ENCODE measurements at regions not wholly inside any gene's neighbourhood (a gene's known extent, or its start where the extent isn't known, plus 50 kb on each side); places are given as distances from the start of the nearest gene placed in this dataset.

DNA sequence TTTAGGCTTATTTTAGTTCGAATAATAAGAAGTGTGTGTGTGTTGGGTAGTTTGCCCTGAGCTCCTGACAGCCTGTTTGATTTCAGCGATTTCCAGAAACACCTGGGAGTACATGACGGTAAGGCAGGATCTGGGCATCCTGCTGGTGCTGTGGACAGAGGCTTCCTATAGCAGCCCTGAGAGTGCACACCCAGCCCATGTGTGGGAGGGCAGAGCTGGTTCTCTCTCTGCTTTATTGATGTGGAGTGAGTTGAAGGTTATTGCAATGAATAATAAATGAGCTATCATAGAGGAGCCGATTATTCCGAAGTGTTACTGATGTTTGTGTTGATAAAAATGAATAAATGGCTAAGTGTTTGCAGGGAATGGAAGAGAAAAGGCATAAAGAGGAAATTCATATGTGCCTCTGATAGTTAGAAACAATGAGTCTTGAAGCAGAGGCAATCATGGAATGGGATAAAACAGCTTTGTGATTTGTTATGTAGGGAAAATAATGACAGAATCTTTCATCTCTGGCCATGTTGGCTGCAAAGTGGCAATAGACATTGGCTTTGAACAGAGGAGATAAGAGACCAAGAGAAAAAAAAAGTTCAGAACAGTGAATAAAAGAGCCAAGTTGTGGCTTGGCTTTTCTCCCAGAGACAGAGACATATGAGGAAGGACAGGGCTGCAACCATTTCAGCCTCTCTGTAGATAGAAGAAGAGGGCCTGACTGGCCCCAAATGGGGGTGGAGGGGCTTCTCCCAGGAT lies 166.2 kb upstream of the CHD6 start:
- DNase-seq (no peak), ATAC-seq (no peak)
- no peaks in the 10 kb centered on the region for H3K36me3 ChIP-seq (ENCODE audit: control insufficient read depth, insufficient read depth, low read length)
- H3K27me3 ChIP-seq (ENCODE audit: control insufficient read depth, insufficient read depth, low read length), result no peaks in the 10 kb centered on the region
- no peaks in the 10 kb centered on the region for H3K4me1 ChIP-seq (ENCODE audit: control insufficient read depth, insufficient read depth, low read length)
- Mint-ChIP-seq H3K27ac (no peak overlapping the region), H3K4me1 (no peaks in the 10 kb centered on the region), H3K27me3 (ENCODE audit: low read depth in 2 of 2) (peaks cover 3 to 8% of the 10 kb centered on the region in 2 donors), H3K9me3 (peaks cover 0 to 4% of the 10 kb centered on the region in 2 donors), H3K36me3 (no peaks in the 10 kb centered on the region), H3K4me3 (no peak overlapping the region)
- TF ChIP-seq, protein P1, sequence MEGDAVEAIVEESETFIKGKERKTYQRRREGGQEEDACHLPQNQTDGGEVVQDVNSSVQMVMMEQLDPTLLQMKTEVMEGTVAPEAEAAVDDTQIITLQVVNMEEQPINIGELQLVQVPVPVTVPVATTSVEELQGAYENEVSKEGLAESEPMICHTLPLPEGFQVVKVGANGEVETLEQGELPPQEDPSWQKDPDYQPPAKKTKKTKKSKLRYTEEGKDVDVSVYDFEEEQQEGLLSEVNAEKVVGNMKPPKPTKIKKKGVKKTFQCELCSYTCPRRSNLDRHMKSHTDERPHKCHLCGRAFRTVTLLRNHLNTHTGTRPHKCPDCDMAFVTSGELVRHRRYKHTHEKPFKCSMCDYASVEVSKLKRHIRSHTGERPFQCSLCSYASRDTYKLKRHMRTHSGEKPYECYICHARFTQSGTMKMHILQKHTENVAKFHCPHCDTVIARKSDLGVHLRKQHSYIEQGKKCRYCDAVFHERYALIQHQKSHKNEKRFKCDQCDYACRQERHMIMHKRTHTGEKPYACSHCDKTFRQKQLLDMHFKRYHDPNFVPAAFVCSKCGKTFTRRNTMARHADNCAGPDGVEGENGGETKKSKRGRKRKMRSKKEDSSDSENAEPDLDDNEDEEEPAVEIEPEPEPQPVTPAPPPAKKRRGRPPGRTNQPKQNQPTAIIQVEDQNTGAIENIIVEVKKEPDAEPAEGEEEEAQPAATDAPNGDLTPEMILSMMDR (IDR thresholded peaks at IDR 0.05), result no peak
- H3K27ac ChIP-seq (ENCODE audit: low read length), result no peak overlapping the region
- intact Hi-C loops (cut with micrococcal nuclease), result no loop called here
- 62% methylated on average over 5 of the region's 5 CpGs for WGBS (ENCODE audit: insufficient coverage)
- H3K9me3 ChIP-seq (ENCODE audit: control insufficient read depth, insufficient read depth, low read length), result no peaks in the 10 kb centered on the region
- no peak overlapping the region for H3K4me3 ChIP-seq (ENCODE audit: low read length)

DNA sequence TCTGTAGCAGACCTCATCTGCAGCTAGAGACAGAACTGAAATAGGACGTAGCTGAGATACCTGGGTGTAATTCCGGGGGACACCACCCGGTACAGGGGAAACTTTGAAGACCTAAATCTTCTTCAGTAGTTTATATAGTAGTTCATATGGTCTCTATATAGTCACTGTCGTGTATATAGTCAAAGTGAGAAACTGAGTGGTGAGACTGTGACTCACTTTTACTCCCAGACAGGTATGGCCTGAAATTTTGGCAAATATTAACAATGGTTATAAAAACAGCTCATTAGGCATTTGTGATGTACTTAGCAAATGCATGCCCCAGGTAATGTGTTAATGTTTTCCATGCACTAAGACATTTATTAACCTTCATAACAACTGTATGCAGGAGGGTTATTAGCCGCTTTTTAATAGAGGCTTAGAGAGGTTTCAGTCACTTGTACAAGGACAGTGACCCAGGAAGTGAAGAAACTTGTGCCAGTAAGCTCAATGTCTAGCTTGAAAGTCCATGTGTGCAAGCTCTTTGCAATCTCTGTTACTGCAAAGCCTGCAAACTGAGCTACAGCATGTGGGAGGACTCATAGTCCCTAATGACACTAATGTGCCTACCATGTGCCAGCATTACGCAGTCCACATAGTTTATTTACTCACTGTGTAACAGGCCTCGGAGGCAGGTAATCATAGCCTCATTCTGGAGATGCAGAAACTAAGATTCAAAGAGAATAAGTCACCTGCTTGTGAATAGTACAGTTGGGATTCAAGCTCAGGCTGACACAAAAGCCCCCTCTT lies 165.4 kb upstream of the CHD6 start:
- H3K27ac Mint-ChIP-seq, result no peak overlapping the region
- H3K36me3 ChIP-seq (ENCODE audit: control insufficient read depth, insufficient read depth, low read length), result no peaks in the 10 kb centered on the region
- H3K4me1 ChIP-seq (ENCODE audit: control insufficient read depth, insufficient read depth, low read length), result no peaks in the 10 kb centered on the region
- peaks cover 0 to 2% of the 10 kb centered on the region in 2 donors for H3K9me3 Mint-ChIP-seq
- no peaks in the 10 kb centered on the region for H3K27me3 ChIP-seq (ENCODE audit: control insufficient read depth, insufficient read depth, low read length)
- DNase-seq, result no peak
- H3K4me1 Mint-ChIP-seq, result no peaks in the 10 kb centered on the region
- H3K4me3 ChIP-seq (ENCODE audit: low read length), result no peak overlapping the region
- TF ChIP-seq, protein P1 (IDR thresholded peaks at IDR 0.05), result no peak
- H3K4me3 Mint-ChIP-seq, result no peak overlapping the region
- ATAC-seq, result no peak
- H3K36me3 Mint-ChIP-seq, result no peaks in the 10 kb centered on the region
- intact Hi-C loops (cut with micrococcal nuclease), result no loop called here
- H3K27me3 Mint-ChIP-seq (ENCODE audit: low read depth in 2 of 2), result peaks cover 0 to 3% of the 10 kb centered on the region in 2 donors
- WGBS (ENCODE audit: insufficient coverage), result 84% methylated on average over 7 of the region's 7 CpGs
- no peak overlapping the region for H3K27ac ChIP-seq (ENCODE audit: low read length)
- no peaks in the 10 kb centered on the region for H3K9me3 ChIP-seq (ENCODE audit: control insufficient read depth, insufficient read depth, low read length)

DNA sequence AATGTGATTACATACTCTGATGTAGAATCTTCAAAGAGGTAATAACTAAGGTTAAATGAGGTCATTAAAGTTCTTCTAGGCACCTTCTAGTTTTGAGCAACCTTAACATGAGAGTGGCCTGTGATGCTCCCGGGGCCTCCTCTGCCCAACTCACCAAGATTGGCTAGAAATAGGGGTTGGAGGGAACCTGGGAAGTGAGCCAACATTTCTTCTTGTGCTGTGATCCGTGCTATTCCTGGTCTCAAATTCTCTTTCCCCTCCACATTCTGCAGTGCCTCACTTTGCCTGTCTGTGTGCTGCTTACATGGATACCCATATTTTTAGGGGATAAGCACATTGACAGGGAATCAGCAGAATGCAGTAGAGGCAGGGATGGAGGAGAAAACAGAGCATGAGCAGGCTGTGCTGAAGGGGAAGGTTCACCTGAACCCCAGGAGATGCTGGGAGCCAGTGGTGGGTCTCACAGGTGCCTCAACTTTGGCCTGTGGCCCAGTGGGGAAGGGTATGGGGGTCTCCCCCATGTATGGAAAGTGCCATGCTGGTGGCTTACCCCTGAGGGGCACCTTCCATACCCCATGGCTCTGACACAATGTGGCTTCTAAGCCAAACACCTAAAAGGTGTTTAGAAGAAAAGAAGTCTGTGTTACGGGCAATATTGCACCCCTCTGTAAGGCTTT lies 164.7 kb upstream of the CHD6 start:
- 95% methylated on average over 3 of the region's 3 CpGs for WGBS (ENCODE audit: insufficient coverage)
- DNase-seq (no peak), ATAC-seq (no peak)
- H3K4me3 ChIP-seq (ENCODE audit: low read length), result no peak overlapping the region
- no peak overlapping the region for H3K4me3 Mint-ChIP-seq
- TF ChIP-seq, protein P1 (IDR thresholded peaks at IDR 0.05), result no peak
- no peaks in the 10 kb centered on the region for H3K9me3 ChIP-seq (ENCODE audit: control insufficient read depth, insufficient read depth, low read length)
- no peaks in the 10 kb centered on the region for H3K36me3 Mint-ChIP-seq
- no peaks in the 10 kb centered on the region for H3K36me3 ChIP-seq (ENCODE audit: control insufficient read depth, insufficient read depth, low read length)
- no peaks in the 10 kb centered on the region for H3K4me1 ChIP-seq (ENCODE audit: control insufficient read depth, insufficient read depth, low read length)
- H3K4me1 Mint-ChIP-seq, result no peaks in the 10 kb centered on the region
- peaks cover 0 to 5% of the 10 kb centered on the region in 2 donors for H3K27me3 Mint-ChIP-seq (ENCODE audit: low read depth in 2 of 2)
- H3K9me3 Mint-ChIP-seq, result peaks cover 0 to 2% of the 10 kb centered on the region in 2 donors
- no peak overlapping the region for H3K27ac ChIP-seq (ENCODE audit: low read length)
- H3K27me3 ChIP-seq (ENCODE audit: control insufficient read depth, insufficient read depth, low read length), result no peaks in the 10 kb centered on the region
- intact Hi-C loops (cut with micrococcal nuclease), result no loop called here
- no peak overlapping the region for H3K27ac Mint-ChIP-seq

All from natural killer cell (primary cell).